HepG2 (cell line): ENCODE measurements at regions not wholly inside any gene's neighbourhood (a gene's known extent, or its start where the extent isn't known, plus 50 kb on each side); places are given as distances from the start of the nearest gene placed in this dataset.

Experiments used
- CTCF ChIP-seq: sonication (generic); formaldehyde crosslinking; IDR thresholded peaks from 2 replicates; pipeline ENCODE4 v1.5.0; 2020; ENCODE audit warnings: mild to moderate bottlenecking, missing genetic modification reagents, moderate library complexity
- GATA4 ChIP-seq: sonication (generic); IDR thresholded peaks from 2 replicates; pipeline ENCODE4 v1.6.1; 2016; ENCODE audit warnings: antibody characterized with exemption, low read depth, borderline replicate concordance
- GTF2F1 ChIP-seq: fragments of 150-350 bp; IDR thresholded peaks from 2 replicates; pipeline ENCODE4 v1.6.1; 2014; ENCODE audit warnings: low read length
- NR2C2 ChIP-seq: sonication (generic); formaldehyde crosslinking; IDR thresholded peaks from 2 replicates; pipeline ENCODE4 v1.4.0; 2020; ENCODE audit warnings: missing genetic modification reagents, mild to moderate bottlenecking, moderate library complexity, borderline replicate concordance
- SRF ChIP-seq: IDR thresholded peaks from 2 replicates; pipeline ENCODE4 v1.6.1; 2011; ENCODE audit warnings: mild to moderate bottlenecking, low read depth, low read length, moderate library complexity
- ZHX1 ChIP-seq: sonication (generic); formaldehyde crosslinking; IDR thresholded peaks from 2 replicates; pipeline ENCODE4 v1.8.1; 2022; ENCODE audit warnings: low read depth, mild to moderate bottlenecking, missing genetic modification reagents
- ZNF24 ChIP-seq: fragments of 450-650 bp; IDR thresholded peaks from 2 replicates; pipeline ENCODE4 v1.6.1; 2017; ENCODE audit warnings: antibody characterized with exemption, mild to moderate bottlenecking
- ZNF292 ChIP-seq: sonication (generic); formaldehyde crosslinking; IDR thresholded peaks from 2 replicates; pipeline ENCODE4 v1.8.1; 2022; ENCODE audit warnings: mild to moderate bottlenecking, low read depth, missing genetic modification reagents, borderline replicate concordance
- TF ChIP-seq, protein P1 (sequence below): IDR thresholded peaks from 2 replicates; pipeline ENCODE4 v1.6.1; 2016

GRCh38 chr9:16102154-16102553 lies 549.3 kb downstream of the CCDC171 start:
- TF ChIP-seq CTCF (CRISPR knock-in tag) (no peak), ZNF292 (CRISPR knock-in tag) (no peak), GTF2F1 (no peak), ZNF24 (no peak), GATA4 (no peak), ZHX1 (CRISPR knock-in tag) (no peak), NR2C2 (CRISPR knock-in tag) (no peak), SRF (no peak)
- TF ChIP-seq, protein P1, sequence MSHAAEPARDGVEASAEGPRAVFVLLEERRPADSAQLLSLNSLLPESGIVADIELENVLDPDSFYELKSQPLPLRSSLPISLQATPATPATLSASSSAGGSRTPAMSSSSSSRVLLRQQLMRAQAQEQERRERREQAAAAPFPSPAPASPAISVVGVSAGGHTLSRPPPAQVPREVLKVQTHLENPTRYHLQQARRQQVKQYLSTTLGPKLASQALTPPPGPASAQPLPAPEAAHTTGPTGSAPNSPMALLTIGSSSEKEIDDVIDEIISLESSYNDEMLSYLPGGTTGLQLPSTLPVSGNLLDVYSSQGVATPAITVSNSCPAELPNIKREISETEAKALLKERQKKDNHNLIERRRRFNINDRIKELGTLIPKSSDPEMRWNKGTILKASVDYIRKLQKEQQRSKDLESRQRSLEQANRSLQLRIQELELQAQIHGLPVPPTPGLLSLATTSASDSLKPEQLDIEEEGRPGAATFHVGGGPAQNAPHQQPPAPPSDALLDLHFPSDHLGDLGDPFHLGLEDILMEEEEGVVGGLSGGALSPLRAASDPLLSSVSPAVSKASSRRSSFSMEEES (CRISPR knock-in tag): no peak
